Tongue (tissue), 1 donor: ENCODE measurements at regions not wholly inside any gene's neighbourhood (a gene's known extent, or its start where the extent isn't known, plus 50 kb on each side); places are given as distances from the start of the nearest gene placed in this dataset.
A peak's percentile ranks its signal among the peaks of the same experiment; 100 is the strongest.

Experiments
- DNase-seq: peaks from one replicate; pipeline ENCODE4 v3.0.0-alpha.2; 2015

GRCh38 chr11:70729949-70730348 is 331.6 kb downstream of the CTTN start:
- DNase-seq, result no peak

GRCh38 chr11:70730411-70730810 is 332.1 kb downstream of the CTTN start:
- DNase-seq, result no peak

- DNase-seq, result no peak
Observed at GRCh38 chr11:70731271-70732022, 333.1 kb downstream of the CTTN start.

DNA sequence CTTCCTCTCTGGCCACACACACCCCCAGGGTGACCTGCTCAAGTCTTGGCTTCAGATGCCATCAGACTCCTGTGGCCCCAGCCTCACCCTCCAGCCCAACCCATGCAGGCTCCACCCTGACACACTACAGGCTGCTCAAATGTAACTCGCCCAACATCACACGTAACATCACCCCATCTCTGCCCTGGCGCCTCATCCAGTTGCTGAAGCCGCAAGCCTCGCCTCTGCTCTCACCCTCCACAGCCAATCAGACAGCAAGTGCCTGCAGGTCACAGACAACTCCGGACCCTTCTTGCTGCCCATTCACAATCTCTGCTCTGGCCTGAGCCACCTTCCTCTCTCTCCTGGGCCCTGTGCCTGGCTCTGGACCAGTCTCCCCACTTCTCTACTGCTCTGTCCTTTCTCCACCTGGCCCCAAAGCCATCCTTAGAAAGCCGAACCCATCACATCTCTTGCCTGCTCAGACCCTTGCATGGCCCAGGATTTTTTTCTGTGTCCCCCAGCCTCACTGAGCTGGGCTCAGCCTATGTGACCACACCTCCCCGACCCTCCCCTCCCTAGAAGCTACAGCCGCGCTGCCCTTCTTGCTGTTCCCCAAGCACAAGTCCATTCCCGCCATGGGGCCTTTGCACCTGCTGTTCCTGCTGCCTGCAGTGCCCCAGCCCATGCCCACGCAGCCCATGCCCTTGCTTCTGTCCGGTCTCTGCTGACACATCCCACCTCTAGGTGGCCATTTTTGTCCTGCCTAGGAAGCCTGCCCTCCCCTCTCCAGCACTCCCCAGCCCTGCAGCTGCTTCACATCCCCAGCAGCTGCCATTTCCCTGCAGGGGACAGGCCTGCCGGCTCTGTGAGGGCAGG is 333.9 kb downstream of the CTTN start:
- peak; percentile 52 for DNase-seq

DNA sequence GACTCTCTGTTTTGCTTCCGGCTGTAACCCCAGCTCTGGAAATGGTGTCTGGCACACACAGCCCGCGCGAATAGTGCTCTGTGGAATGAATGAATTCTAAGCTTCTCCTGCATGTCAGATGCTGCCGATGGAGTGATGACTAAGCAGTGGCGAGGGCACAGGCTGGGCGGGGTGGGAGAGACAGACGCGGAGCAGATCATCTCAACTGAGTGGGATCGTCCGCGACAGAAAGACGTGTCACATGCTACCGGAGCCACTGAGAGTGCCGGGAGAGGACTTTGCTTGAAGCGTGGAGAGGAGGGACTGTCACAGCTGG is 334.5 kb downstream of the CTTN start:
- no peak for DNase-seq

- no peak for DNase-seq
Observed at GRCh38 chr11:70733327-70734325, 335.3 kb downstream of the CTTN start.

GRCh38 chr11:70734379-70734778 is 336.1 kb downstream of the CTTN start:
- no peak for DNase-seq

GRCh38 chr11:70734911-70735310 is 336.6 kb downstream of the CTTN start:
- DNase-seq, result no peak

GRCh38 chr11:70735976-70736375 is 337.6 kb downstream of the CTTN start:
- DNase-seq, result no peak

DNA sequence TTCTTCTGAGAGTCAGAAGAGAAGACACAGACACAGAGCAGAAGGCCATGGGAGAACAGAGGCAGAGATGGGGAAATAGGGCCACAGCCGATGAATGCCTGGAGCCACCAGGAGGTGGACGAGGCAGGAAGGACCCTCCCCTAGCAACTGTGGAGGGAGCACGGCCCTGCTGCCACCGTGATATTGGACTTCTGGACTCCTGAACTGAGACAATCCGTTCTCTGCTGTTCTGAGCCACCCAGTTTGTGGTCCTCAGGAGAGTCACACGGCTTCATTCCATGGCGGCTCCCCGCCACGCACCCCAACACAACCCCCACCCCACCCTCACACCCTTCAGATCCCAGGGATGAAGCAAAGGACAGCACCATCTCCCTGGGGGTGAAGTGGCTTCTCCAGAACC is 338.1 kb downstream of the CTTN start:
- DNase-seq, result no peak

DNA sequence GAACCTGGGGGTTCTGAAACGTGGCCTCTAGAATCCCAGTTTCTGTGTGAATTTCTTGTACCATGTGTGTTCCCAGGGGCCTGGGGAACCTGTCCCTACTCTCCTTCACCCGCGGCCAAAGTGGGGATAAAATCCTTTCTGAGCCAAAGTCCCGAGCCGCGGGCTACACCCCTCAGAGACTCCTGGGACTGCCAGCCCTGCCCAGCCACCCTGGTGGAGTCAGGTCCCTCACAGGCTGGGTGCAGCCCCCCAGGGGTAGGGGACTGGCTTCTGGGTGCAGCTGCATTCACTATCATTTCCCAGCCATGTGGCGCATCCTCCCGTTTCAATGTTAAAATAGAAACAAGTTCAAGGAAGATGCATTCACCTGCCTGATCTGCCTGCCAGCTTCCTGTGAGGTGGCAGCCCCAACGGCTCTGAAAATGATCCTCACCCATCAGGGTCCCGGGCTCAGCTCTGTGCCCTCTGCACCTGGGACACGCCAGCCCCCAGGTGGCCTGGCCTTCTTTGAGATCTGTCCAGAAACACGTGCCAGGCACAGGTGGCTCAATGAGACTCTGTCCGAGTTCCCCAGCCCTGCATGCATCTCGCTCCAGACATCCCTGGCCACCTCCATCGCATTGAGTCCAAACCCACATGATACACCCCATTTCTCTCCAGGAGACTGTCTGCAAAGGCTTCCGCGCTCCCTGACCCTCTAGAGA is 338.8 kb downstream of the CTTN start:
- no peak for DNase-seq

DNA sequence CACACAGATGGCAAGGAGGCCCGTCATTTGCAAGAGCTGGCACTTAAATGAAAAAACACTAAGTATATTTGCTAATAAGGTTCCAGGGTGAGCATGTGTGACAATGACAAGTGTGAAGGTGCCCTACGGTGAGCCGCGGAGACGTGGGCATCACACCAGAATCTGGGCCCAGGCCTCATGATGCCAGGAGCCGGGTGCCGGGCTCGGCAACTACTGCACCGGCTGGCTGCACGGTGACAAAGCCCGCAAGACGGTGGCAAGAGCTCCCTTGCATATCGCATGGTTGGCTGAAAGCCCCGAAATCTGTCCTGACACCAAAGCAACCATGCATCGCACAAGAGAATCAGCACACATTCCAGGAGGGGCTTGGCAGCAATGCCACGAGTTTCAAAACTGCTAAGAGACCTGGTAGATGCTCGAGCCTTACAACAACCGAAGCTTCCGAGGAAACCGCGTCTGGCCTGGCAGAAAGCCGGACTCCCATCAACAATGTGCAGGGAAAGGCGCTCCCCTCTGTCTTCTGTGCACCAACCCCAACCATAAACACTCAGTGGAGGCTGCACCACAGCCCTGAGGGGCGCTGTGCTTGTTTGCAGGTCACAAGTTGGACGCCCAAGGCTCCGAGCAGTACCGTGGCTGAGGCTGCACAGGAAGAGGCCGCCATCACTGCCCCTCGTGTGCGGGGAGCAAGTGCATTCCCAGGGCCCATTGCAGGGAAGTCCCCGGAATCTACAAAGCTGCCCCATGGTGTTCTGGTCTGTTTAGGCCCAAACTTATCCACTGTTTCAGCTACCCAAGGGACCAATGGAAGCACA is 339.7 kb downstream of the CTTN start:
- no peak for DNase-seq

DNA sequence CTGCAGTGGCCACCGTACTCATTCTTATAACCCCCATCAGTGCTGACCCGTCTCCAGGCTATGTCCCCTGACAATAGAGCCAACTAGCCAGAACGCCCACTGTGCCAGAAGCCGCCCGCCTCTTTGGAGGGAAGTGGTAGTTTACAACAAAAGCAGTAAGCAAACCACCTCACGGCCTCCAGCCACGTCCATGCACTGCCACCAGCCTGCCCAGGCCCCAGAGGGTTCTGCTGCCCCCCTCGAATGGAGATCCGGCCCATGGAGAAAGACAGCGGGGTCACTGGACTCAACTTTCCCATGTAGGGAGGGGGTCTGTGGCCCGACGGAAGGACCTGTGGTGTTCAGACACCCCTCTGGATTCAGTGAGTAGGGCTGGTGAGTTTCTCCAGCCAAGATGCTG is 340.3 kb downstream of the CTTN start:
- DNase-seq, result no peak

- no peak for DNase-seq
Observed at GRCh38 chr11:70739091-70739490, 340.8 kb downstream of the CTTN start.

DNA sequence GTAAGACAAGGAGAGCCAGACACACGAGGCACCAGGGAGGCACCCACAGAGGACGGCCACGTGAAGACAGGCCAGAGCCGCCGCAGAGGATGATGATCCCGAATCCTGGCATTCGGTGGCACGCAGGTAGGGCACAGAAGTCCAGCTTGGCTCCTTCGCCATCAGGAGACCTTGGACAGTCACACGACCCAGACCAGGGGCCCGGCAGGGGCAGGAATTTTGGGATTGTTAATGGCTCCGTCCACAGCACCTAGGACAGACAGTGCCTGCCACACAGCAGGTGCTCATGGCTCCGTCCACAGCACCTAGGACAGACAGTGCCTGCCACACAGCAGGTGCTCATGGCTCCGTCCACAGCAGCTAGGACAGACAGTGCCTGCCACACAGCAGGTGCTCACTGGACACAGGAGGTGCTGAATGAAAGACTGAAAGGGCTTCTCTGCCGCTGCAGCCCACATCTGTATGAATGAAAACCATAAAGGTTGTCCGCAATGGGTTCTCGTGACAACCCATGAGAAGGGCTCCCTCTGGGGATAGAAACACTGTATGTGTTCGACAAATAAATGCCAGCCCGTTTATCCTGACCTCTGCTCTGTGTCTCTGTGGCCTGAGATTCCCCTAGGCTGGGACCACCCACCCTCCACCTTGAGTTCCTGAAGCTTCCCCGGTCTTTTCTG is 341.6 kb downstream of the CTTN start:
- no peak for DNase-seq

DNA sequence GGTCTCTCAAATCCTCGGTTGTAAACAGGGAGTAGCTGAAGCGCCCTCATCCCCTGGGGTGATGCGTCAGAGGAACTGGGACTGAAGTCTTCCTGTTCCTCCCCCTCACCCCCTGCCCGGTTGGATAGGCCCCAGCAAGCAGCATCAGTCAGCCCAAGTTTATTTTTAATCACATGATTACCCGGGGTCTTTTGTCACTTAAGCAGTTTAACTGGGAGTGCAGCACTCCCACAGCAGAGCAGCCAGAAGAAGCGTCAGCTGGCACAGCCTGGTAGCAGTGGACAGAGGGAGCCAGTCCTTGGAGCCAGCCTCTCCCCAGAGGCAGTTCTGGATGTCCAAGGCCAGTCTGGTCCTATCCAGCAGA is 342.1 kb downstream of the CTTN start:
- DNase-seq, result no peak

- DNase-seq, result no peak
Observed at GRCh38 chr11:70741085-70741484, 342.8 kb downstream of the CTTN start.

GRCh38 chr11:70742553-70743291 is 344.4 kb downstream of the CTTN start:
- DNase-seq, result no peak

- no peak for DNase-seq
Observed at GRCh38 chr11:70743329-70743728, 345.0 kb downstream of the CTTN start.

DNA sequence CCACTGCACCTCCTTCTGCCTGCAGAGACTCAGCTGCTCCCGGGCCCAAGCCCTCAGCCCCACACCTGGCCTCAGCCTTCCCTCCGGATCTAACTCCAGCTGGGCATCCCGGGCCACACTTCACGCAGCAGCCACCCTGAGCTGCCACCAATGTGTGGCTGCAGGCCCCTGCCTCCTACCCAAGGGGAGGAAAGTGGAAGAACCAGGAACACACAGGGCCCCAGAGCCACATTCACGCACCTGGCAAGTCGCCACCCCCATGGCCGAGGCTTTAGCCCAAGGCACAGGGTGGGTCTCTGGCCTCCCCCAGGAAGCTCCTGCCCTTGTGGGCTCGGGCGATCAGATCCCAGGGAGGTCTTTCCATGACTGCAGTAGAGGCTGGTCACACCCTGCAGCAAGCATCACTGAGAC is 345.6 kb downstream of the CTTN start:
- DNase-seq, result no peak
